Renal pelvis (tissue), 1 donor: ENCODE measurements at regions not wholly inside any gene's neighbourhood (a gene's known extent, or its start where the extent isn't known, plus 50 kb on each side); places are given as distances from the start of the nearest gene placed in this dataset.

Source experiments
- DNase-seq: peaks from one replicate; pipeline ENCODE4 v3.0.0-alpha.2; 2013

GRCh38 chr1:168918860-168919741 is 187.4 kb upstream of the ATP1B1 start:
- DNase-seq = no peak

DNA sequence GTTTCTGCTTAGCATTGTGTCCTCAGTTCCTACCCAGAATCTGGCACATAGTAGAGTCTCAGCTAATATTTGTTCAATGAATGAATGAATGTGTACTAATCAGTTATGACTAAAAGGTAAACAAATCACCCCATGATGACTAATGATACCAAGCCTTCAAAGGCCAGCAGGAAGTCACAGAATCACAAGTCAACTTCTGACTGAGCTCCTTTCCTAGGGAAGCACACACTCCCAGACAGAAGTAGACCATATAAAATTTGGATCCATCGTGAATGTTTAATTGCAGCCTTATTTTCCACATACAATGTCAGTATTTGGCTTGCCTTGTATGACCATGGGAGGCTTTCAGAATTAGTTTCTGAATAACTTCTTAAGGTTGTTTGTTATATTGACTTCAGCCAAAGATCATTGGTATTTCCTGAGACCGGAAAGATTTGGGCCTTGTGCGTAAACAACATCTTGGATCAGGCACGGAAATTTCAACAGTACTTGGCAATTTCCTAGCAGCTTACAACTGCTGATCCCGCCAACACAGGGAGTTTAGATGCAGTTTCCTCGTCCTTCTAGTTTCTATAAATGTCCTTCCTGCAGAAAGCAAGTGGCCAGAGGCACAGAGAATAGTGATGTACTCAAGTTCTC is 185.9 kb upstream of the ATP1B1 start:
- peak; percentile 55 for DNase-seq

DNA sequence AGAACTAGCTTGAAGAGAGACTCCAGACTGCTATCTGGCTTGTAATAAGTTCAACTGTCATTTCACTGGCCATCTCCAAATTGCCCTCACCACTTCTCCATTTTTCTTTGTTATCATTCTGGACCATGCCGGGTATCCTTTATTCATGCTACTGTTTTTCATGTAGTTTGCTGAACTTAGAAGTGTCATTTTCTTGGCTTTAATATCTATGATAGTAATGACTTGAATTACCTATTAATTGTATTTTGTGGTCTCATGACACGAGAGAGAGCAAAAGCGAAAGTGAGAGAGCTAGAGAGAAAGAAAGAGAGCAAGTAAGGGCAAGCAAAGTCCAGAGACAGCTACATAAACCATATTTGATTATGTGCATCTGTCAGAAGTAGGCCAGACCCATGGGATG is 184.9 kb upstream of the ATP1B1 start:
- DNase-seq = no peak

DNA sequence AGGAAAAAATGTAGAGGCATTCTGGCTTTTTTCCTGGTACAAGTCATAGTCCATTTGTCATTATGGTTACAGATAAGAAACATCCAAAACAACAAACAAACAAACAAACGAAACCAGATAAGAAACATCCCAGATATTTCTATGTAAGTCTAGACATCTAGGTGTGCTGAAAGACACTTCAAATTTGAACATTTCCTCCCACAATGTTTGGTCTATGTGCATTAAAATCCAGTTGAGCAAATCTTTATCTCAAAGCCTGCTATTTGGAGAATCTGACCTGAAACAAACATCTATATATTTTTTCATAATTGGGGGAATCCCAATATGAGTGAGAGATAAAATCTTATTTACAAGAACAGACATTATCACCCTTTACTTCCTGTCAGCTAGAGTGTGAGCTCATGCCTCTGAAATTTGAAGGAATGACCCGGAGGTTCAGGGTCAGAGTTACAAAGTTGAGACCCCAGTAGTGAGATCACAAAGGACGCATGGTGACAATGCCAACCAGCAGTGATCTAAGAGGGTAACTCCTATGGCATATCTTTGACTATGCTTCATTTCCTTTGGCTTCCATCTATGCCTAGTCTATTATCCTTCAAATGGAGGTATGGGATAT is 182.9 kb upstream of the ATP1B1 start:
- no peak for DNase-seq

GRCh38 chr1:168924976-168925375 is 181.5 kb upstream of the ATP1B1 start:
- no peak for DNase-seq

DNA sequence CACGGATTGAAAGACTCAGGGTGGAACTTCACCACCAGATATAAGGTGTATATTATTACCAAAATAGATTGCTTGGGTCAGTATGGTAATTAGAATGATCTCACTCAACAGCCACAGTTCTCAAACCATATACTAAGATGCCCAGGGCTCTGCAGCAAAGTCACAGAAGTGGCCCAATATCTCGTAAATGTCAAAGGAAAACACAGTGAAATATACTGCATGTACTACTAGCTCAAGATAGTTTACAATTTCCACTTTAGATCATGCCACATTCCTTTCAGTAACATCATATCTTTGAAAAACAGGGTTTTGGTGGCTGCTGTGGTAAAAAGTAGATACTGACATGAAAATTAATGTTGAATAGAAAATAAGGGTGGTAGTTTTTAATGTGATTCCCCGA is 180.3 kb upstream of the ATP1B1 start:
- no peak for DNase-seq

GRCh38 chr1:168932539-168932938 is 174.0 kb upstream of the ATP1B1 start:
- DNase-seq = no peak

- no peak for DNase-seq
These were observed 173.2 kb upstream of the ATP1B1 start for GRCh38 chr1:168933141-168933805.

- DNase-seq = no peak
These were observed 167.2 kb upstream of the ATP1B1 start for GRCh38 chr1:168939110-168939946.

DNA sequence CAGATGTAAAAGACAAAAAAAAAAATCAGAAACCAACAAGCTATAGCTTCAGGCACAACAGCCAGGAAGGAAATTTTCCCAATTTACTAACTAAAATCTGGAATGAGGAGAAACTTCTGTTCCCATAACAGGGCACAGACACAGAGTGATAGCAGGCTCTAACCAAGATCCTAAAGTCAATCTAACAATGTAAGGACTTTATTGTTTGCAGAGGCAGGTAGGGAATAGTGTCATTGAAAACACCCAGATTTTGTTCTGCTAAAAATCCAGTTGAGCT is 166.6 kb upstream of the ATP1B1 start:
- no peak for DNase-seq

DNA sequence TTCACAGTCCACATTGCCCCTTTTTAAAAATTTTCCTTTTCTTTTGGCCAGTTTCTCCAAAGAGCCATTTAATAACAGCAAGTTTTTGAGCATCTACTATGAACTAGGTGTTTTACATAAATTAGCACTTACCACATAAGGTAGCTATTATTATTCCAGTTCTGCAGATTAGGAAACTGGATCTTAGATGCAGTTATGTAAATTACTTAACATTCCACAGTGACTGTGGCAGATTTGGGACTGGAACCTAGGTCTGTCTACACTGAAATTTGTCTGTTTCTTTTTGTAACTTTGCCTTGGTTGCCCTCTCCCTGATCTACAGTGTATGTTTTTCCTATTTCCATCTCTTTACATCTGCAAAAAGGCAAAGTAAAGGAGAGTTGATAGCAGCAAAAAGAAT is 164.8 kb upstream of the ATP1B1 start:
- DNase-seq = no peak

DNA sequence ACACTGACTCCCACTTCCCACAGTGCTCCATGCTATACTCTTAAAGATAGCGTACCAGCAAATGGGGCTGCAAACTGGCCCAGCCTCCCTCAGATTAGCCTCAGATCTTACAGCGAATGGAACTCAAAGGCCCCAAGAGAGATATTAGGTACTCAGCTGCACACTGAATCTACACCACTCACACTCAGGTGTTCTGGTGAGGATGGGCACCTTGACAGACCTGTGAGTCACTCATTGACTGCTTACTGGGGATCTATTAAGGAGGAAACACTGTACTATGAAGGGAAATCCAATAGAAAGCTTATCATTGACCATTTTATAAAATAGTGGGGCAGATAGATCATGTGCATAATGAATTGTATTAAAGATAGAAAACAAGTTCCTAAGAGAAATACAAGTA is 164.3 kb upstream of the ATP1B1 start:
- DNase-seq = no peak

- peak; percentile 28 for DNase-seq
These were observed 160.6 kb upstream of the ATP1B1 start for GRCh38 chr1:168945870-168946269.

DNA sequence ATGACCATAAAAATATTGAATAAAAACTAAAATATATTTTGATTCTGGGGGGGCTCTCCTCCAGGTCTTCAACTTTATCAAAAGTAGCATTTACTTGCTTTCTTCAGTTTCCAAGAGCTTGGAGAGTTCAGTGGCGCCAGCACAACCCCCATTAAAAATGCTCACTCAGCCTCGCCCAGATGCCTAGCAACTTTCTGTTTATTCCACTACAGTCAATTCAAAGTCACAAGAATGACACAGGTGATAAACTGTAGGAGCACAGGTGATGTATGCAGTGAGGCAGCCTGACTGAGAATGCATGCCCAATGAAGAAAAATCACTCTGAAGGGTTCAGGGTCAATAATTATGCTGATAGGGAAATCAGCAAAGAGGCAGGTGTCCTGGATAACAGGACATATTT is 159.4 kb upstream of the ATP1B1 start:
- peak; percentile 71 for DNase-seq

GRCh38 chr1:168949672-168950071 is 156.8 kb upstream of the ATP1B1 start:
- no peak for DNase-seq

GRCh38 chr1:168957818-168958217 is 148.7 kb upstream of the ATP1B1 start:
- DNase-seq = no peak

GRCh38 chr1:168958562-168959289 is 147.8 kb upstream of the ATP1B1 start:
- DNase-seq = no peak

GRCh38 chr1:168959382-168959781 is 147.1 kb upstream of the ATP1B1 start:
- DNase-seq = no peak

DNA sequence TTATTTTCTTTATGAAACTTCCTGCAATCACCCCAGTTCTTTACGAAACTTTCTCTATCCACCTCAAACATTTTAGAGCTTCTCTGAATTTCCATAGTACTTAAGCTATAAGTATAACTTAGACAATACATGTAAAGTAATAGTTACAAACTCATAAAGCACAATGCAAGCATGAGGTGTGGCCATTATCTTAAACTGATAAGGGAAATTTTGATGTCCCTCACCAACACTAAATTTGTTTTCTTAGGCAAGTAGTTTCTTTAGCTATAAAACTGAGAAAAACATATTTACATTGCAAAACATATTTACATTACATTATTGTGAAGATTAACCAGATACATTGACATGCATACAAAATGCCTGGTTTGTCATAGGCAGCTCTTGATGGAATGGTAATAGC is 146.4 kb upstream of the ATP1B1 start:
- no peak for DNase-seq

DNA sequence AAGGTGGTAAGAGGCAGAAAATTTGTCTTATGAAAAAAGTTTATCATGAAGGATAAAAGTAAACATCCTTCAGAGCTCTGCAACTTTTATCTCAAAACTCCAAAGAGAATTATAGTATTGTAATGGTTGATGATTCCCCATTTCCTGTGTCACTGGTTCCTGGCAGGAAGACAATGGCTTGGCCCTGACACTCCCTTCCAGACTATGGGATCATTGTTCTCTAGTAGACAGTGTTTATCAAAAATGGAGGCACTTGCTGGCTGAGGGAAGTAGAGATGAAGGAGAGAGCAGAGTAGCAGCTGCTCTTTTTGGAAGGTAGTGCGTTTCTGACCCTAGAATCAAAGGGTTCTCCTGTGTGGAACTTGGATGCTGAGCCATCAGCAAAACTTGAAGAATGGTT is 145.9 kb upstream of the ATP1B1 start:
- DNase-seq = no peak

GRCh38 chr1:168963601-168964000 is 142.9 kb upstream of the ATP1B1 start:
- no peak for DNase-seq
